ENCODE measurements at regions not wholly inside any gene's neighbourhood (a gene's known extent, or its start where the extent isn't known, plus 50 kb on each side); places are given as distances from the start of the nearest gene placed in this dataset.

DNA sequence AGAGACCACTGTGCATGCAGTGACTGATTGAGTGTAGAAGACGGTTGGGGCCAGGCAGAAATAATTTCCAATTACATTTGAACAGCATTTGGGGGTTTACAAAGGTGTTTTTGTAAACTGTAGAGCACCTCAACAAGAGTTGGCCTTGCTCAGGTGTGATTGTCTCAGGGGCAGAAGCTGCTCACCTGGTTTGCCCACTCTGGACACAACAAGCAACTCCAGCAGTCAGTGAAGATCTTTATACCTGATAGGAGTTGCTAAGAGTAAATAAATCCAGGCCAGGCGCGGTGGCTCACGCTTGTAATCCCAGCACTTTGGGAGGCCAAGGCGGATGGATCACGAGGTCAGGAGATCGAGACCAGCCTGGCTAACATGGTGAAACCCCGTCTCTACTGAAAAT lies 221.3 kb downstream of the RAB28 start:
- no peak for TF ChIP-seq POLR2A (IDR thresholded peaks at IDR 0.05)
- TF ChIP-seq, protein P1, sequence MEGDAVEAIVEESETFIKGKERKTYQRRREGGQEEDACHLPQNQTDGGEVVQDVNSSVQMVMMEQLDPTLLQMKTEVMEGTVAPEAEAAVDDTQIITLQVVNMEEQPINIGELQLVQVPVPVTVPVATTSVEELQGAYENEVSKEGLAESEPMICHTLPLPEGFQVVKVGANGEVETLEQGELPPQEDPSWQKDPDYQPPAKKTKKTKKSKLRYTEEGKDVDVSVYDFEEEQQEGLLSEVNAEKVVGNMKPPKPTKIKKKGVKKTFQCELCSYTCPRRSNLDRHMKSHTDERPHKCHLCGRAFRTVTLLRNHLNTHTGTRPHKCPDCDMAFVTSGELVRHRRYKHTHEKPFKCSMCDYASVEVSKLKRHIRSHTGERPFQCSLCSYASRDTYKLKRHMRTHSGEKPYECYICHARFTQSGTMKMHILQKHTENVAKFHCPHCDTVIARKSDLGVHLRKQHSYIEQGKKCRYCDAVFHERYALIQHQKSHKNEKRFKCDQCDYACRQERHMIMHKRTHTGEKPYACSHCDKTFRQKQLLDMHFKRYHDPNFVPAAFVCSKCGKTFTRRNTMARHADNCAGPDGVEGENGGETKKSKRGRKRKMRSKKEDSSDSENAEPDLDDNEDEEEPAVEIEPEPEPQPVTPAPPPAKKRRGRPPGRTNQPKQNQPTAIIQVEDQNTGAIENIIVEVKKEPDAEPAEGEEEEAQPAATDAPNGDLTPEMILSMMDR (IDR thresholded peaks at IDR 0.05 in 4 of 5, conservative IDR thresholded peaks at IDR 0.05 in 1 of 5) = no peak
- no peak overlapping the region for H3K27ac ChIP-seq
- in situ Hi-C loops (cut with MboI; ENCODE audit: low sequenced_read_pairs in 4 of 4) (no loop called here), intact Hi-C loops (cut with DNase I; ENCODE audit: low total_unique reads) (no loop called here)
- DNase-seq (no peak), ATAC-seq (no peak)
- H3K4me1 ChIP-seq = no peaks in the 10 kb centered on the region
- H3K27me3 ChIP-seq = no peaks in the 10 kb centered on the region
- H3K4me3 ChIP-seq = no peak overlapping the region
- H3K36me3 ChIP-seq = no peaks in the 10 kb centered on the region
- no peaks in the 10 kb centered on the region for H3K9me3 ChIP-seq

DNA sequence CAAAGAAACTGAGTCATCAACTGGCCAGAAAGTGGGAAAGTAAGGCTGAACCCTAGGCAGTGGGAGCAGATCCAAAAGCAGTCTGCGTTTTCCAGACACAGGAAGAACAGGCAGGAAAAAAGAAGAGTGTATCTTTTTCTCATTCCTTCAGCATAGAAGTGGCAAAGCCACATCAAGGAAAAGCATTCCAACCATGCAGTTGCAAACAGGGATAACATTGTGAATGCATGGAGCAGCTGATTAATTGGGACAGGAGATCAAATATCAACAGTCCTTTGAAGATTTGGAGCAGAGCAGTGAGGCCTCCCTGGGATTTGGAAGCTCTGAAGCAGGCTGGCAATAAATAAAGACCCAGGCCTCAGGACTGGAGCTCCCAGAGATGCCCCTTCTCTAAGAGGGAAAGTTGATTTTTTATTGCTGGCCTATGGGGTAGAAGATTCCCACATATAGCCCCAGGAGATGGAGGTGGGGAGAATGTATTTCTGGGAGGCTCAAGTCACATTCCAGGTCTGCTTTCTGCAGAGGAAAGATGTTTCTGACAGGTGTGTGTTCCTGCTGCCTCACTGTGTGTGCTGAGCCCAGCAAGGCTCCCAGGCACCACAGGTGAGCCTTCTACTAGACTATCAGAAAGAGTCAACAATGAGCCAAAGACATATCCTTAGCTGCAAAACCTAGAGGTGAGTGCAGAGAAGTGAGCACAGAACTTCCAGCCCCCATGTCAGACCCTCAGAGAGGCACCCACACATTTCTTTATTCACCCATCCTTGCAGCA lies 222.5 kb downstream of the RAB28 start:
- no peaks in the 10 kb centered on the region for H3K4me1 ChIP-seq
- H3K4me3 ChIP-seq = no peak overlapping the region
- H3K36me3 ChIP-seq = no peaks in the 10 kb centered on the region
- DNase-seq = no peak
- intact Hi-C loops (cut with DNase I; ENCODE audit: low total_unique reads) = no loop called here
- H3K27me3 ChIP-seq = no peaks in the 10 kb centered on the region
- ATAC-seq = no peak
- in situ Hi-C loops (cut with MboI; ENCODE audit: low sequenced_read_pairs in 4 of 4) = no loop called here
- H3K27ac ChIP-seq = no peak overlapping the region
- TF ChIP-seq, protein P1 (IDR thresholded peaks at IDR 0.05 in 4 of 5, conservative IDR thresholded peaks at IDR 0.05 in 1 of 5) = no peak
- TF ChIP-seq POLR2A (IDR thresholded peaks at IDR 0.05) = no peak
- no peaks in the 10 kb centered on the region for H3K9me3 ChIP-seq

DNA sequence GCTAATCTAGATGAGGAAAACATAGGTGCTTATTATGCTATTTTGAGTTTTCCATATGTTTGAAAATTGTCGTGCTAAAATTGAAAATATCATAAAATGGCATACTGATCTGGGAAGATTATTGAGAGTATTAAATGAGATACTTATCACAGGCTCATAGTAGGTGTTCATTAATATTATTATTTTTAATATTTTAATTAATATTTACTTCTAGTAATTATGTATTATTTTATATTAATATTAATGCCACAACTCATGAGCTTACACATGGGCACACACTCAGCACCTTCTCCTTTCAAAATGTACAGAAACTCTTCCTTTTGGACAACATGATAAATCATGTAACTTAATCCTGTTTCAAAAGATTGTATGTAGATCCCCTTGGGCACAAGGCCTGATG lies 223.6 kb downstream of the RAB28 start:
- Histone ChIP-seq H3K4me1 (no peaks in the 10 kb centered on the region), H3K27me3 (no peaks in the 10 kb centered on the region), H3K27ac (no peak overlapping the region), H3K36me3 (no peaks in the 10 kb centered on the region), H3K9me3 (no peaks in the 10 kb centered on the region), H3K4me3 (no peak overlapping the region)
- DNase-seq (no peak), ATAC-seq (no peak)
- in situ Hi-C loops (cut with MboI; ENCODE audit: low sequenced_read_pairs in 4 of 4) = no loop called here
- intact Hi-C loops (cut with DNase I; ENCODE audit: low total_unique reads) = no loop called here
- TF ChIP-seq, protein P1 (IDR thresholded peaks at IDR 0.05 in 4 of 5, conservative IDR thresholded peaks at IDR 0.05 in 1 of 5) = no peak

DNA sequence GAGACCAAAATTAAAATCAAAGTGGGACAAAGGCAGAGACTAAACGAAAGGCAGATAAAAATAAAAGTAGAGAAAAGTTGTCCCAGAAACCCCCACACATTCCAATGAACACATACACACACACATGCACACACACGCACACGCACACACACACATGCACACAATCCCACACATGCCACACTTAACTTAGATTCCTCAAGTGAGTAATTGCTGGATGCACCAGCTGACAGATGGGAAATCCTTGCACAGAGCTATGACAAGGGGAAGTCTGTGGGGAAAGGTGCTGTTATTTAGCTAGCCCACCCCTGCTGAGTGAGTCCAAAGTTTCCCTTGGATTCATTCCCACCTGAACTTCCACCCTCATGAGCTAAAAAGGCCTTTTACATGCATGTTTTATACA lies 233.9 kb downstream of the RAB28 start:
- no peaks in the 10 kb centered on the region for H3K4me1 ChIP-seq
- intact Hi-C loops (cut with DNase I; ENCODE audit: low total_unique reads) (no loop called here), in situ Hi-C loops (cut with MboI; ENCODE audit: low sequenced_read_pairs in 4 of 4) (no loop called here)
- TF ChIP-seq POLR2A (IDR thresholded peaks at IDR 0.05) = no peak
- TF ChIP-seq, protein P1 (IDR thresholded peaks at IDR 0.05 in 4 of 5, conservative IDR thresholded peaks at IDR 0.05 in 1 of 5) = no peak
- H3K27me3 ChIP-seq = no peaks in the 10 kb centered on the region
- H3K27ac ChIP-seq = no peak overlapping the region
- no peak overlapping the region for H3K4me3 ChIP-seq
- no peaks in the 10 kb centered on the region for H3K9me3 ChIP-seq
- DNase-seq (no peak), ATAC-seq (no peak)
- no peaks in the 10 kb centered on the region for H3K36me3 ChIP-seq
